ENCODE measurements at regions not wholly inside any gene's neighbourhood (a gene's known extent, or its start where the extent isn't known, plus 50 kb on each side); places are given as distances from the start of the nearest gene placed in this dataset.
"Not testable (repeated sequence)": the region's sequence is repeated elsewhere in the genome, so short reads cannot be mapped to it uniquely, and the experiment has no call there.

- not testable (repeated sequence) for TF ChIP-seq CTCF, EZH2phosphoT487 (IDR thresholded peaks at IDR 0.05; ENCODE audit: low read length)
Observed at GRCh38 chr3:170650557-170650956, 64.7 kb upstream of the SLC7A14 start.

Measured in MM.1S (cell line).